PC-9 (cell line): ENCODE measurements at regions not wholly inside any gene's neighbourhood (a gene's known extent, or its start where the extent isn't known, plus 50 kb on each side); places are given as distances from the start of the nearest gene placed in this dataset.

Experiments used
- BruUV-seq: library from RNA; stranded (reverse); fragments of 400-500 nt; replicated peaks from 2 replicates; lab custom pipeline; 2021; lab: Mats Ljungman, UMichigan
- CTCF ChIA-PET: fragments of 300-600 bp; sonication (Branson Sonifier 250); formaldehyde crosslinking; loops from one replicate; lab custom pipeline; 2022; ENCODE audit warnings: antibody characterized with exemption; lab: Charles Lee
- POLR2A ChIA-PET: fragments of 300-600 bp; sonication (Branson Sonifier 250); formaldehyde crosslinking; loops from one replicate; lab custom pipeline; 2022; ENCODE audit warnings: antibody characterized with exemption; ENCODE audit not compliant: unreplicated experiment; lab: Charles Lee
- DNase-seq, 2 experiments: peaks; one replicate each; pipeline versions ENCODE4 v3.0.0 to v3.0.0-alpha.2; 2015 to 2022; ENCODE audit warnings: mixed read lengths in 1 of 2
- H2AFZ ChIP-seq: fragments of 200-600 bp; sonication (generic); 2 replicates; pipeline ENCODE4 v1.8.1; 2017; ENCODE audit warnings: antibody characterized with exemption
- H3F3A ChIP-seq: fragments of 200-600 bp; sonication (generic); 2 replicates; pipeline ENCODE4 v1.8.1; 2017; ENCODE audit warnings: antibody characterized with exemption, mild to moderate bottlenecking, low read depth; ENCODE audit not compliant: insufficient read depth
- H3K27ac ChIP-seq: fragments of 200-600 bp; sonication (generic); 2 replicates; pipeline ENCODE4 v1.6.1; 2016; ENCODE audit warnings: mixed run types
- H3K27me3 ChIP-seq: fragments of 200-600 bp; sonication (generic); 2 replicates; pipeline ENCODE4 v1.6.1; 2016; ENCODE audit warnings: low read depth, mixed run types; ENCODE audit not compliant: insufficient read depth
- H3K36me3 ChIP-seq: fragments of 200-600 bp; sonication (generic); 2 replicates; pipeline ENCODE4 v1.6.1; 2016; ENCODE audit warnings: low read depth, mixed run types
- H3K4me1 ChIP-seq: fragments of 200-600 bp; sonication (generic); replicated peaks from 2 replicates; pipeline ENCODE4 v1.6.1; 2016; ENCODE audit warnings: mixed run types; ENCODE audit not compliant: insufficient read depth
- H3K4me2 ChIP-seq: fragments of 200-600 bp; sonication (generic); 2 replicates; pipeline ENCODE4 v1.6.1; 2017; ENCODE audit warnings: mixed run types
- H3K4me3 ChIP-seq: fragments of 200-600 bp; sonication (generic); 2 replicates; pipeline ENCODE4 v1.6.1; 2016; ENCODE audit warnings: mixed run types
- H3K79me2 ChIP-seq: fragments of 200-600 bp; sonication (generic); 2 replicates; pipeline ENCODE4 v1.6.1; 2017; ENCODE audit warnings: low read depth, mixed run types
- H3K9me2 ChIP-seq: fragments of 200-600 bp; sonication (generic); 2 replicates; pipeline ENCODE4 v1.8.1; 2017; ENCODE audit warnings: mild to moderate bottlenecking; ENCODE audit not compliant: insufficient read depth
- H3K9me3 ChIP-seq: fragments of 200-600 bp; sonication (generic); 2 replicates; pipeline ENCODE4 v1.8.1; 2016; ENCODE audit warnings: low read depth; ENCODE audit not compliant: insufficient read depth
- H4K20me1 ChIP-seq: fragments of 200-600 bp; sonication (generic); 2 replicates; pipeline ENCODE4 v1.8.1; 2017; ENCODE audit not compliant: insufficient read depth
- CTCF ChIP-seq: fragments of 200-600 bp; sonication (generic); conservative IDR thresholded peaks from 2 replicates; pipeline ENCODE4 v1.6.1; 2017; ENCODE audit warnings: mixed run types, antibody characterized with exemption, mild to moderate bottlenecking, moderate library complexity
- EZH2 ChIP-seq: fragments of 200-600 bp; sonication (generic); IDR thresholded peaks from 2 replicates; pipeline ENCODE4 v1.8.0; 2017; ENCODE audit warnings: antibody characterized with exemption, low read depth
- intact Hi-C: fragments of 100-400 bp; cut with micrococcal nuclease; formaldehyde crosslinking; loops from one replicate; pipeline ENCODE4 v1.10.0; 2022; ENCODE audit not compliant: unreplicated experiment

- no peaks in the 10 kb centered on the region for H3K4me1 ChIP-seq
- DNase-seq: no peak
- peaks cover 5% of the 10 kb centered on the region; the same call in 1 of the 2 replicates for H3K27me3 ChIP-seq
- TF ChIP-seq CTCF (no peak), EZH2 (no peak)
- H3F3A ChIP-seq: no peaks in the 10 kb centered on the region
- ChIA-PET POLR2A (no interaction called here), CTCF (no interaction called here)
- no peak overlapping the region for H3K27ac ChIP-seq
- intact Hi-C loops: no loop called here
- H3K9me2 ChIP-seq: no peaks in the 10 kb centered on the region
- no peaks in the 10 kb centered on the region for H3K79me2 ChIP-seq
- H3K9me3 ChIP-seq: no peaks in the 10 kb centered on the region
- H4K20me1 ChIP-seq: no peaks in the 10 kb centered on the region
- no peak overlapping the region for H3K4me3 ChIP-seq
- no peak overlapping the region for H3K4me2 ChIP-seq
- no peak overlapping the region for H2AFZ ChIP-seq
- no peaks in the 10 kb centered on the region for H3K36me3 ChIP-seq
- BruUV-seq: no TSS peak
These were observed 122.6 kb upstream of the FERMT1 start for GRCh38 chr20:6245436-6245835.

GRCh38 chr20:6241591-6241990 lies 118.8 kb upstream of the FERMT1 start:
- no peak overlapping the region for H3K4me2 ChIP-seq
- no peaks in the 10 kb centered on the region for H4K20me1 ChIP-seq
- H2AFZ ChIP-seq: no peak overlapping the region
- H3K9me2 ChIP-seq: no peaks in the 10 kb centered on the region
- DNase-seq: no peak
- ChIA-PET POLR2A (no interaction called here), CTCF (no interaction called here)
- intact Hi-C loops: no loop called here
- TF ChIP-seq EZH2 (no peak), CTCF (no peak)
- no peaks in the 10 kb centered on the region for H3K79me2 ChIP-seq
- BruUV-seq: no TSS peak
- no peak overlapping the region for H3K4me3 ChIP-seq
- H3K4me1 ChIP-seq: no peaks in the 10 kb centered on the region
- H3K27ac ChIP-seq: no peak overlapping the region
- H3F3A ChIP-seq: no peaks in the 10 kb centered on the region
- H3K27me3 ChIP-seq: peaks cover 28% of the 10 kb centered on the region
- H3K36me3 ChIP-seq: no peaks in the 10 kb centered on the region
- no peaks in the 10 kb centered on the region for H3K9me3 ChIP-seq

GRCh38 chr20:6240059-6240458 lies 117.2 kb upstream of the FERMT1 start:
- Histone ChIP-seq H3K4me1 (no peaks in the 10 kb centered on the region), H3K27ac (no peak overlapping the region), H3K9me3 (no peaks in the 10 kb centered on the region), H3K27me3 (peaks cover 33% of the 10 kb centered on the region; the same call in 1 of the 2 replicates), H2AFZ (no peak overlapping the region), H3K4me3 (no peak overlapping the region), H3K36me3 (no peaks in the 10 kb centered on the region), H4K20me1 (no peaks in the 10 kb centered on the region), H3K9me2 (no peaks in the 10 kb centered on the region), H3F3A (no peaks in the 10 kb centered on the region), H3K79me2 (no peaks in the 10 kb centered on the region), H3K4me2 (no peak overlapping the region)
- DNase-seq: no peak
- ChIA-PET CTCF (no interaction called here), POLR2A (no interaction called here)
- intact Hi-C loops: no loop called here
- no TSS peak for BruUV-seq
- no peak for TF ChIP-seq CTCF
- TF ChIP-seq EZH2: no peak
